HG03039 (cell line): ENCODE measurements at regions not wholly inside any gene's neighbourhood (a gene's known extent, or its start where the extent isn't known, plus 50 kb on each side); places are given as distances from the start of the nearest gene placed in this dataset.

Source experiments
- ATAC-seq: cut with Tn5 transposase; IDR thresholded peaks from one replicate; pipeline ENCODE4 v1.9.1; 2021; ENCODE audit warnings: mild to moderate bottlenecking, moderate library complexity; ENCODE audit not compliant: unreplicated experiment

DNA sequence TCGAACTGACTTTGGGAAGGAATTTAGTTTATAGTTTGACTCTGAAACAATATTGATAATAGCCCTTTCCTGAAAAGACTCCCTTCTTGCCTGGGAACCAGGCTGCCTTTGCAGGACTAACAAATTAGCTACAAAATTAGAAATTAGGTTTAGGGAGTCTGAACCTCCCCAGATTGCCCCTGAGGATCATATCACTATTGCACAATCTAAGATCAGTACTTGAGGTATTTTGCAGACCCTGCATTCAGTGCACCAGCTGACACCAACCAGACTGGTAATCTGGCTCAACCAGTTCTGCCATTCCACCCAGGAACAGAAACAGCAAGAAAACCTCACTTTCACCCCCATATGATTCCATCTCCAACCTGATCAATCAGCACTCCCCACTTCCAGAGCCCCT is 131.8 kb upstream of the GALNT5 start:
- no peak for ATAC-seq

DNA sequence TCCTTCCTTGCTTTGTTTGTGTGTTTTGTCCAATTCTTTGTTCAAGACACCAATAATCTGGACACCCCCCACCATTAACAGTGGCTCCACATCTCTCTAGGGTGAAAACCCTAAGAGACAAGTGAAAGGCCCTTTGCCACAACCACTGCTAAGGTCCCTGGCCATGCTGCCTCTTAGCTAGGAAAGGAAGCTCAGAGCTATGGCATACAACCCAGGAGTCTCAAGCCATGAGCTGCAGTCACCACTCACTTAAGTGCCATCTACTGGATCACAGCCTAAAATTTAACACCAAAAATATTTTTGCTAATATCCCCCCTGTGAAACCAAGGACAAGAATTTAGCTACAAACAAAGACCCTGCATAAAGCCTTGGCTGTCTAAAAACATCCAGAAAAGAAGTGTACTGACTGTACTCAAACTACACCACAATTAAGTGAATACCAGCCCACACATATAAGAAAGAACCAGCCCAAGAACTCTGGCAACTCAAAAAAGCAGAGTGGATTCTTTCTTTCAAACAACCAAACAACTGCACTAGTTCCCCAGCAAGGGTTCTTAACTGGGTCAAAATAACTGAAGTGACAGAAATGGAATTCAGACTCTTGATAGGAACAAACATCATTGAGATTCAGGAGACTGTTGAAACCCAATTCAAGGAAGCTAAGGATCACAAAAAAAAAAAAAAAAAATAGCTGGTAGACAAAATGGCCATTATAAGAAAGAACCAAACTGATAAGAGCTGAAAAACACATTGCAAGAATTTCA is 130.1 kb upstream of the GALNT5 start:
- no peak for ATAC-seq

DNA sequence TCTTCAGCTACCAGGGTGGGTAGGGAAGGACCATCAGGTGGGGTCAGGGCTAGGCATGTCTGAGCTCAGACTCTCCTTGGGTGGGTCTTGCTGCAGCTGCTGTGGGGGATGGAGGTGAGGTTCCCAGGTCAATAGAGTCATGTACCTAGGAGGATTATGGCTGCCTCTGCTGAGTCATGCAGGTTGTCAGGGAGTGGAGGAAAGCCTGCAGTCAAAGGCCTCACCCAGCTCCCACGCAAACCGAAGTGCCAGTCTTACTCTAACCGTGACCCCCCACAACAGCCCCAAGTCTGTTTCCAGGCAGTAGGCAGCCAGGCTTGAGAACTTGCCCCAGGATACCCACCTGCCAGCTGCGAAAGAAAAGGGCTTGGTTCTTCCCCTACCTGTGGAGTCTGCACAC is 113.6 kb upstream of the GALNT5 start:
- no peak for ATAC-seq

DNA sequence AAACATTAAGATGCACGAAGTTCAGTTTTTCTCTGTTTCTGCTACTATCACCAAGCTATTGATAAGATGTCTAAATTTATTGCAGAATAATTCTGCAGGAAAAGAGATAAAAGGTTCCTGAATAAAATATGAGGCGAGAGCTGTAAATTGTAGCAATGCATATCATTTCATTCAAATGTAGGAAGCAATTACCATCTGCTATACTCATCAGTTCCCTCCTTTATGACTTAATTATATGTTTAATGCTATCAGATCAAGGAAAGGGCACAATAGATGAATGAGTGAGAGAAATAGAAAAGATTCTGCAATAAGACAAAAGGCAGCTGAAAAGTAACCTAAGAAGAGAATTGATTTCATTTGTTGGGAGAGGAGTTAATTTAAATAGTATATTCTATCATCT is 108.2 kb upstream of the GALNT5 start:
- no peak for ATAC-seq

DNA sequence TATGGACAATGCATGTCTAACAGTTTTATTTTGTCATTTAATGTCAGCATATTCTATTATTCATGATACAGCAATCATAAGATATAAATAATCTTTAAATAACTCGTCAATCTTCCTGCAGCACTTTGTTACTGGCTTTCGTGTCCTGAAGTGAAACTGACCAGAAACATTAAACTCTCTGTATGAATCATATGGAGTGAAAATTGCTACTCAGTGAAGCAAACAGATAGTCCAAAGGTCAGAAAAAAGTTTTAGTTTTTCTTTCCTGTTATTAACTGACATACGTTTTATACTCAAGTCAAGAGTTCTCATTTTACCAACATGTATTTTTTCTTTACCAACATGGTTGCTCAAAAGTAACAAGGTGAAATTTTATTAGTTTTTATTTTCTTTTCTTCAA is 106.8 kb upstream of the GALNT5 start:
- ATAC-seq = peak; percentile 88

DNA sequence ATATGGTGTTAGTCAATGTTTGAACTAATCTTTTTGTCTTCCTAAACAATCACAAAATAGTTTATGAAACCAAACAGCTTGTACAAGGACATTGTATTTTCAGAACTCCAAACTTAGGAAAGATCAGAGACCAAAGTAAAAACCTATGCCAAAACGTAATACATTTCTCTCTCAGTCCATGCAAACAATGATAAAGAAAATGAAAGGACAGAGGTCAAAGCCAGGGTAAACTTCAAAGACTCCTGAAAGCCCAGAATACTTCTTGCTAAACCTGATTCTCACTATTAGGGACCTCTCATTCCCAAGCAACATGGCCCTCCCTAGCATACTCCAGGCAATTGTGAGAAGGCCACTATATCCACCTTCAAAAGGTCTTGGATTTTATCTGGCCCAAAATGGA is 105.1 kb upstream of the GALNT5 start:
- no peak for ATAC-seq

DNA sequence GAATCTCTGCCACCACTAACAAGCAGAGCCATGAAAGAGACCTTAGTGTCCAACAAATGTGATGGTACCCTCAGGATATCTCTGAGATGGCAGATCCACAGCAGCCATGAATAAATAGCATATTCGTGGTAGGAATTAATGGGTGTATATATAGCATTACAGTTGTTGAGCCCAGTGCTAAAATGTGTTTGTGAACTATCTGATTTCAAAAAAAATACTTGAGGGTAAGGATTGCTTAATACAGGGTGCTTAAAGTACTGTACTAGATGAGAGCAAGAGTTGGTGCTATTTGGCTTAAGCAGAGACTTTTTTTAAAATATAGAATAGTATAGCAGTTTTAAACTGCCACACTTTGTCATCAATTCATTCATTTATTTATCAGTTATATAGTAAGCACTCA is 101.5 kb upstream of the GALNT5 start:
- ATAC-seq = no peak

DNA sequence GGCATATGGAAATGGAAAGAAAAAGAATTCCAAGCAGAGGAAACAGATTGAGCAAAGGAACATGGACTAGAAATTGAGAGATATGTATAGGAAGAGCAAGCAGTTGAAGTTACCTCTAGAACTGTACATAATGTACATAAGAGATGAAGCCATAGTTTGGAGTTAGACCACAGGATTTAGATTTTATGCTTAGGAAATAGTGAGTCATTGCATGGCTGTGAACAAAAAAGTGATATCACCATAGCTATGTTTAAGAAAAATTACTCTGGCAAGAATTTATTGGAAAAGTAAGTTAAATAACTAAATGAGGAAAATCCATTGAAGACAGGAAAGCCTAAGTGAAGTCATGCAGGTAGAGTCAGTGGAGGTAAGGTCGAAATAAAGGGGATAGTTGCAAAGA is 99.4 kb upstream of the GALNT5 start:
- no peak for ATAC-seq

DNA sequence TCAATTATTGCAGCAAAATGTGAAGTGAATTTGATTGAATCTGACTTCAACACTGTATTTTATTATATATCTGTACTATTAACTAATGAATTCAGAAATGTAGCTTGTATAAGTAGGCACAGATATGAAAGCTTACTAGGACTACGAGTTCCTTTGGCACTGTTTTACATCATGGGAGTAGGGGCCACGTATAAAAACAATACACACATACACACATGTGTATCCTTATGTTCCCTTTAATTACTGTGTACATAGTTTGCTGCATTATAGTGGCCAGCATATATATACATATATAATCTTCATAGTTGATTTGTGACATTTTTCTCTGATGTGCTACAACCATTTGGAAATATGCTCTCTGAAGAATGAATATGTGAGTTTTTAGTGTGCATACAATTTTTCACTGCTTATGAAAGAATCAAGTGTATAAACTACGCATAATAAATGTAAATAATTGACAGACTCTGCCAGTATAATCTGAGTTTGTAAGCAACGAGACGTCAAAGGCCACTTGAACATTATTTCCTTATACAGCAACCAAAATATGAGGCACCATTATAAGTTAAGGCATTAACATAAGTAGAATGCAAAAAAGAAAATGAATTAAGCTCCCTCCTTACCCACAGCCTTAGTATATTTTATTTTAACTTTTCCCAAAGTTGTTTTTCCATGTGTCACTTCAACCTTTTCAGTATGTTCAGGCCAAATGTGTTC is 98.1 kb upstream of the GALNT5 start:
- ATAC-seq = no peak

DNA sequence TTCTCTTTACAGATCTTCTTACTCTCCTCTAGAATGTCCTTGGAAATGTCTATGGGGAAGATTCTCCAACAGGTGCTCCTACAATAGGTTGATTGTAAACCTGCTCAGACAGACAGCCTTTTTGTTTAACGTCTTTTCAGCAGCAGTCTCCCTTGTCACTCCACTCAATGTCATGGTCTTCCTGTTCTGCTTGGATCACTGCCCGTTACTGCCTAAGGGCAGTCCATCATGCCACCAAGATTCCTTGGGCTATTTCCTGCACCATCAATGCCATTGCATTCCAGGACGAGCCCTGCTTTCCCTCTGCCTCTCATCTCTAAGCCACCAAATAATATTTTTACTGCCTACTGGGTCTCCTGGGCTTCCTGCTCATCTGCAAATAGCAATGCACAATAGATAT is 97.4 kb upstream of the GALNT5 start:
- no peak for ATAC-seq

DNA sequence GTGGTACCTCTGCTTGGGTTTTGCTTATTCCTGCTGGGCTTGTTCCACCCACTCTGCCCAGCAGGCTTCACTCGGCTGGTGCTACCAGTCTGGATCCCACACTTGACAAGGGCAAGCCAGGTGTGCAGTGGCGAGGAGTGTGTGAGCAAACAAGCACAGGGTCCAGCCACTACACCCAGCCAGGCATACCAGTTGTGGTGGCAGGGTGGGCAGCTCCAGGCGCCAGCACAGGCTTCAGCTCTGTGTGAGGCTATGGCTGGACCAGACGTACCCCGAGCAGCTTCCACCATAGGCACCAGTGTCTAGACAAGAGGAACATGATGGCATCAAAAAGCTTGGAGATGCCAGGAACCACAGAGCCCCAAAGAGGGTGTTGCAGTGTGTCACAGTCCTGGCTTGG is 93.1 kb upstream of the GALNT5 start:
- no peak for ATAC-seq

DNA sequence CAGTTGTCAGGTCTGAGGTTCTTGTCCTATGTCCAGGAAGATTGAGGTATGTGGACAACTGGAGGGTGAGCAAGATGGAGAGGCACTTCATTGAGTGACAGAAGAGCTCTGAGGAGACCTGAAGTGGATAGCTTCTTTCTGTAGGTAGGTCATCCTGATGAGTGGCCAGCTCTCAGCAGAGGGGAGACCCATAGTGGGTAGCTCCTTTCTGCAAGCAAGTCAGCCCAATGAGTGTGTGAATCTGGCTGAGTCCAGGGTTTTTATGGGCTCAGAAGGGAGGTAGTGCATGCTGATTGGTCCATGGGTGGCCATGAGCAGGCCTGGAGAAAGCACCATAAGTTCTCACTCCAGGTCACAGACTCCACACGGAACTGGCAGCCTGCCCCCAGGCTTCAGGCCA is 92.6 kb upstream of the GALNT5 start:
- no peak for ATAC-seq

DNA sequence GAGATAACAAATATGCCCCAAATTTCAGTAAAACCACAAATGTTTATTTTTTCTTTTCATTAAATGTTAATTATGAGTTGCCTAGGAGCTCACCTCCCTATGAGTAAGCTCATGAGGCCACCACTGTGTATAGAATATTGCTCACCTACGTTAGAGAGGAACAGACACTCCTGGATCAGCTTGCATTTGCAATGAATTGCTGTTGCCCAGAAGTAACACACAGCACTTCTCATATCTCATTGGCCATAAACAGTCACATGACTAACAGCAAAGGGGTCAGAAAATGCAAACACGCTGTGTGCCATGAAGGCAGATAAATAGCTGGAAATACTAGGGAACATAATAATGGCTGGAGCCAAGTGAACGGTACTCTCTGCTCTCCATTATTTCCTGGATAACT is 89.0 kb upstream of the GALNT5 start:
- no peak for ATAC-seq

DNA sequence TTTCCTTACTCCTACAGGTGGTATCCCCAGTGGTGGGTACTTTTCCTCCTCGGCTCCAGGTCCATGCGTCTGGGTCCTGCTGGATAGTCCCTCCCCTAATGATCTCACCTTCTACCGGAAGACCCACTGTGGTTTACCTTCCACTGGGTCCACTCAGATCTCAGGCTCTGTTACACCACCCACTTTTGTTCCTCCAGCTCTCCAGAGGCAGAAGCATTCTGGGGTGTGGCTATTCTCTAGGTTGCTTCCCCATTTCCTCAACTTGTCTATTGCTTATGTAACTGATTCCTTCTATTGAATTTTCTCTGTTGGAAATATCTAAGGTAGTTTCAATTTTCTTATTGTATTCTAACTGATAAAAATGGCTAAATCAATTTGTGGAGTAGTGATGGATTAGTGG is 87.6 kb upstream of the GALNT5 start:
- ATAC-seq = no peak

DNA sequence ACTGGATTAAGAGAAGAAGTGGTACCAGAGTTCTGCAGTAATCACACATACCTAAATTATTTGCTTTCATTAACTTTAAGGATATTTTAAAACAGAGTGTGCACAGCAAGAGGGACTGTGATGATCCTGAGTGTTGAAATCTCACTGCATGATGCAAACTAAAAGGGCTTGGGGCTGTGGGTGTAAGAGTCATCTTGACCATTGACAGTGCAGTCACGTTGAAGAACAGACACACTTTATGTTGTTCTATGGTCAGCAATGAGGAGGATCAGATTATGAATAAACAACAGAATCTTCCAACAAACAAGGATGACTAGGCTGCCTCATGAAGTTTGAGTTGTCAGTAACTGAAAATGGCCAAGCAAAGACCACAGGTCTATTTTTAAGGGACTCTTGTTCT is 87.2 kb upstream of the GALNT5 start:
- no peak for ATAC-seq

DNA sequence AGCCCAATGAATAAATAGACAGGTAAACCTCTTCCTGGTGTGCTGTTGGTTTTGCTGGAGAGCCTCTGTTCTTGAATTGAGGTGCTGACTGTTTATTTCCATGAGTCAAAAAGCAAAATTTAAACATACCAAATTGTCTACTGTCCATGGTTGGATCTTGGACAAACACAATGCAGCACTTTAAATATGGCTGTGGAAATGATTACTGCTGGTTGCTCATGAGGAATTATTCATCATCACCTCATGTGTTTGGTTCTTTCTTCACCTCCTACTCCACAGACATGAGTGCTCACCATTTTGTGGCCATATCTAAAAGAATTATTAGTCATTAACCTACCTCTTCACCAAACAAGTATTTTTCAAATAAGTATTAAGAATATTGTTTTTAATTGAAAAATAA is 85.3 kb upstream of the GALNT5 start:
- ATAC-seq = no peak

DNA sequence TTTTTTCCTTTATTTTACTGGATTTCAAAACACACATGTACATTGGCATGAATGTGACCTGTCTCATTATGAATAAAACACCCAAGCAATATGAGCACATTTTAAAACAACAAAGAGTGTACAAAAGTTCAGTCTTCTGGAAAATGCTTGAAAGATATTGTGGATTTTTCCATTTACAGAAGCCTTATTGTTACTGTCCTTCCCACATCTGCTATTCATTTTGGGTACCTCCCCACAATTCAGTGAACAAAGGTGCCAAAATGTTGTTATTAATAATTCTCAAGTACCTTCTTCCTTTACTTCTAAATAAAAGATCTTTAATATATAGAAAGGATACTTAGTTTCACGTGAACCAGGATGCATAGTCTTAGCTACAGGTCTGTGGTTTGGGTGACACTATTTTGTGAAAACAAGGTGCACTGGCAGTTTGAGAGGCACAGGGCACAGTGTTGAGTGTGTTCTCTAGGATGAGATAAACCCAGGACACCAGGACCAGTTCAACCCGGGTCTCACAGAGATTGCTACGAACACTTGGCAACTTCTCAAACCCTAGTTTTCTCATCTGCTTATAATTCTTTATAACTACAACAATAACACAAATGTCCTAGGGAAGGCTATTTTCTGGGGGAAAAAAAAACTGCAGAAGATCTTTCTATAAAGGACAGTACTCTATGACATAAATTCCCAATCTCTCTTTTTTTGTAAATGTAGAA is 84.5 kb upstream of the GALNT5 start:
- no peak for ATAC-seq

DNA sequence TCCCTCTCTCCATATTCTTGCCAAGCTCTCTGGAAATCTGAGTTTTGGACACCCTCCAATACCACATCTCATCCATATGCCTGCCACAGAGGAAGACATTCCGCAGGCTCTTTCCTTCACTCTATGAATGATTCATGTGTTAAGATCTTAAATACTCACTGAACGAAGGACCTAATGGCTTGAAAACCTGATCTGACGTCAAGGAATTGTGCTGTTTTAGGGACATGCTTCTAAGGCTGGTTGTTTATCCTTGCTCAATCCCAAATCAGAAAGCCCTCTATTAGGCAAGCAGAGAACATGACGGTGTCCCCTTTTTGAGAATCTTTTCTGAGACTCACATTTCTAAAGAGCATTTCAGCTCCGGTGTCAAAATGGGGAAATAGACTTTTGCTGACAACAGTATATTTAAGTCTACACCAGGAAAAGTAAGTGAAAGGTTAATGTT is 83.7 kb upstream of the GALNT5 start:
- no peak for ATAC-seq

DNA sequence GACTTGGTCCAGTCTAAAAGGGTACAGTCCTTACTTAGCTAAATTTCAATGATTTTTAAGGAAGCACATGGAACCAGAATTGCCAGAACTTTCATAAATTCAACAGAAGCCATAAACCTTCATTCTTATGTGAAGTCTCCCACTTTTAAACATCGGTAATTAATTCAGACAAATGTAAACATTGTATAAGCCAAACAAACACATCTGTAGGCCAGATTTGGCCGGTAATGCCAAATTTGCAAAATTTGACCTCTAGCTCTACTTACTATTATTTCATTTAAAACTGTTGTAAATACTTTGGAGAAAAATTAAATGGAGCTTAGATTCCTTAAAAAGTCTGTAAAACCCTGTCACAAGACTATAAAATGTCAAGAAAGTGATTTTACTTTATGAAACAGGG is 83.2 kb upstream of the GALNT5 start:
- ATAC-seq = no peak

DNA sequence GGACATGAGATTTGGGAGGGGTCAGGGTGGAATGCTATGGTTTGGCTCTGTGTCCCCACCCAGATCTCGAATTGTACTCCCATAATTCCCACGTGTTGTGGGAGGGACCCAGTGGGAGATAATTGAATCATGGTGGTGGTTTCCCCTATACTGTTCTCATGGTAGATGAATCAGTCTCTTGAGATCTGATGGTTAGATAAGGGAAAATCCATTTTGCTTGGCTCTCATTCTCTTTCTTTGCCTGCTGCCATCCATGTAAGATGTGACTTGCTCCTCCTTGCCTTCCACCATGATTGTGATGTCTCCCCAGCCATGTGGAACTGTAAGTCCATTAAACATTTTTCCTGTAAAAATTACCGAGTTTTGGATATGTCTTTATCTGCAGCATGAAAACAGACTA is 80.9 kb upstream of the GALNT5 start:
- ATAC-seq = no peak

DNA sequence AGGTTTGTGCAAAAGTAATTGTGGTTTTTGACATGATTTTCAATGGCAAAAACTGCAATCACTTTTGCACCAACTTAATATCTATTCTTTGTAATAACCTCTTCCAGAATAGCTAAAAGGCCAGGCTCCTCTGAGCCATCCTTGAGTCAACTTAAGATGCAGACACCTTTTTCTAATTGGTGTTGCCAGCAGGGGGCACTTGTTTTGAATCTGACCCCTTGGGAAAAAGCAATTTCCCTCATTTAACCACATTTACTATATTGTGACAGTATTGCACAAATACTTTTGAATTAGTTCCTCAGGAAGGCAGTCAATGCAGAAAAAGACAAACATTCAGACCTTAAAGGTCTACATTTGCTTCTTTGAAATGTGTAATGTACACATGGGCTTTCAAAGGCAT is 78.6 kb upstream of the GALNT5 start:
- ATAC-seq = no peak
